NB4 (cell line): ENCODE measurements at regions not wholly inside any gene's neighbourhood (a gene's known extent, or its start where the extent isn't known, plus 50 kb on each side); places are given as distances from the start of the nearest gene placed in this dataset.

Experiments
- POLR2A ChIP-seq: IDR thresholded peaks from 2 replicates; pipeline ENCODE4 v1.6.1; 2011; ENCODE audit warnings: mild to moderate bottlenecking; ENCODE audit not compliant: insufficient read length; ENCODE audit errors: extremely low read depth
- TF ChIP-seq, protein P1 (sequence below): IDR thresholded peaks from one replicate; pipeline ENCODE4 v1.5.1; 2012; ENCODE audit warnings: low read depth, low read length

DNA sequence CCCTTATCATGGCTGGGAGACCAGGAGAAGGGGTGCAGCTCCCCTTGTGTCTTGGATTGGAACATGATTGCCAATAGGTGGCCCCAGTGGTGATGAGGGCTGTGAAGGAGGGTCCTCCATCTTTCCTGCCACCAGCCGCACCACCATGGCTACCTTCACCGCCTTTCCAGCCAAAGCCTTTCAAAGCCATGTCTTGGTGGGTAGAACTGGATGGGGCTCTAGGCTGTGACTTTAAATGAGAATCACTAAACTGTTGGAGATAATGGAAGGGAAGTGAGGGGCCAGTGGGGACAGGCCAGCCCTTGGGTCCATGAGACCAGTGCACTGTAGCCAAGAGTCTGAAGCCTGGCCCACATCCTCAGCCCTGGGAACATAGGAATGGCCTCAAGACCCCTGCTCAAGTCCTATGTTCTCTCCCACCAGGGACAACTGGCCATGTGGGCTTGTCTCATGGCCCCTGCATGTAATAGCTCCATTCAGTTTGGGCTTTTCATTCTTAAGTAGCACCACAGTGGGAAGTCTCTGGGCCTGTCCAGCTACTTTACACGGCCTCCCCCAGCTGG lies 345.7 kb downstream of the DYSF start:
- TF ChIP-seq, protein P1, sequence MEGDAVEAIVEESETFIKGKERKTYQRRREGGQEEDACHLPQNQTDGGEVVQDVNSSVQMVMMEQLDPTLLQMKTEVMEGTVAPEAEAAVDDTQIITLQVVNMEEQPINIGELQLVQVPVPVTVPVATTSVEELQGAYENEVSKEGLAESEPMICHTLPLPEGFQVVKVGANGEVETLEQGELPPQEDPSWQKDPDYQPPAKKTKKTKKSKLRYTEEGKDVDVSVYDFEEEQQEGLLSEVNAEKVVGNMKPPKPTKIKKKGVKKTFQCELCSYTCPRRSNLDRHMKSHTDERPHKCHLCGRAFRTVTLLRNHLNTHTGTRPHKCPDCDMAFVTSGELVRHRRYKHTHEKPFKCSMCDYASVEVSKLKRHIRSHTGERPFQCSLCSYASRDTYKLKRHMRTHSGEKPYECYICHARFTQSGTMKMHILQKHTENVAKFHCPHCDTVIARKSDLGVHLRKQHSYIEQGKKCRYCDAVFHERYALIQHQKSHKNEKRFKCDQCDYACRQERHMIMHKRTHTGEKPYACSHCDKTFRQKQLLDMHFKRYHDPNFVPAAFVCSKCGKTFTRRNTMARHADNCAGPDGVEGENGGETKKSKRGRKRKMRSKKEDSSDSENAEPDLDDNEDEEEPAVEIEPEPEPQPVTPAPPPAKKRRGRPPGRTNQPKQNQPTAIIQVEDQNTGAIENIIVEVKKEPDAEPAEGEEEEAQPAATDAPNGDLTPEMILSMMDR: no peak
- TF ChIP-seq POLR2A: no peak
